GM21723 (cell line): ENCODE measurements at regions not wholly inside any gene's neighbourhood (a gene's known extent, or its start where the extent isn't known, plus 50 kb on each side); places are given as distances from the start of the nearest gene placed in this dataset.

Experiments
- ATAC-seq: cut with Tn5 transposase; IDR thresholded peaks from one replicate; pipeline ENCODE4 v1.9.1; 2021; ENCODE audit warnings: mild to moderate bottlenecking, moderate library complexity; ENCODE audit not compliant: unreplicated experiment

DNA sequence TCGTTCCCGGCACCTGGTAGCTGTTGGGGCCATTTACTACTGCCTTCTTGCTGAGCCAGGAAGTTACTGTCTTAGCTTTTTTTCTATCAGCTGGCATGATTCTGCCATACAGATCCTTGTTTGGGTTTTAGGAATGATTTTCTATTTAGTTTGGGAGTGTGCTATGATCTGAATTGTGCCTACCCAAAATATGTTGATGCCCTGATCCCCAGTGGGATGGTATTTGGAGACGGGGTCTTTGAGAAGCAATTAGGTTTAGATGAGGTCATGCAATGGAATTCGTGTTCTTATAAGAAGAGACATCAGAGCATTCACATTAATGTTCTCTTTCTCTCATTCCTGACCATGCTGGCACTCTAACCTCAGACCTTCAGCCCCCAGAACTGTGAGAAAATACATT is 59.4 kb upstream of the HS3ST2 start:
- ATAC-seq, result no peak

DNA sequence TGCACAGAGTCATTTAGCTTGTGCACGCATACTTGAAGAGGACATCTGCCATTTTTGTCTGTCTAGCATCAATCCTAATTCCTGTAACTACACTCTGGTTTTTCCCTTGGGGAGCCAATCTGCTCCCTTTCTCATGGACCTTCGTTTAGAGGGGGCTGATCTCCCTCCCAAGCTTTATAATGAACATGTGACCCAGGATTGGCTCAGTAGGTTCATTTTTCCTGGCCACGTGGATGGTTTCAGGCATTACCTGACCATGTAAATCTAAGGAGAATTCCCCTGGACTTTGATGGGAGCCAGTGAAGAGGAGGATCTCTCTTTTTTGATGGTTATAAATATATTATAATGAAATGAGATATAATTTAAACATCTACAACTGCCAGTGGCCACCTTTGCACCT is 56.8 kb upstream of the HS3ST2 start:
- no peak for ATAC-seq

GRCh38 chr16:22762486-22762885 is 51.5 kb upstream of the HS3ST2 start:
- ATAC-seq, result no peak

DNA sequence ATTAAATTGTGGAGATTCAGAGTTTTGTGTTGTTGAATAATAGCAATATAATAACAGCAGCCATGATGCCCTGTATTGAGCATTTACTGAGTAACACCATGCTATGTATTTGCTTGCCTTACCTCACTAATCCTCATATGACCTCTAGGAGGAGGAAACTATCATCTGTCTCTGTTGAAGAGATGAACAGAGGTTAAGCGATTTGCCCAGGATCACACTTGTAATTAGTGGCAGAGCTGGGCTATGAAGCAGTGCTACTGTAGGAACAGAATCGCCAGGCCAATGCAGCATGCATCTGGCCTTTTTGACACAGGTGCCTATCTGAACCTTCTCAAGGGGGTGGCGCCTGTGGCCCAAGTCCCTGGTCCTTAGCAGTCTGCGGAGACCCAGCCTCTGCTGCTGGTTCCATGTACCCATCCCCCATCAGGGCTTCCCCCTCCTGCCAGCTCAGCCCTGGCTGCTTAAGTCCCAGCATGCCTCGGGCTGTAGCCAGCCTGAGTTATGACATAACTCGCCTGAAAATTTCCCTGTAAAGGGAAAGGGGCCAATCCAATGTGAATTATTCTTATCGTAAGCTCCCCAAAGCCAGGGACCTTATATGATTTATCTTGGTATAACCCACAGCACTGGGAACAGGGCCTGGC is 50.4 kb upstream of the HS3ST2 start:
- ATAC-seq, result no peak
